ENCODE measurements at regions not wholly inside any gene's neighbourhood (a gene's known extent, or its start where the extent isn't known, plus 50 kb on each side); places are given as distances from the start of the nearest gene placed in this dataset.

DNA sequence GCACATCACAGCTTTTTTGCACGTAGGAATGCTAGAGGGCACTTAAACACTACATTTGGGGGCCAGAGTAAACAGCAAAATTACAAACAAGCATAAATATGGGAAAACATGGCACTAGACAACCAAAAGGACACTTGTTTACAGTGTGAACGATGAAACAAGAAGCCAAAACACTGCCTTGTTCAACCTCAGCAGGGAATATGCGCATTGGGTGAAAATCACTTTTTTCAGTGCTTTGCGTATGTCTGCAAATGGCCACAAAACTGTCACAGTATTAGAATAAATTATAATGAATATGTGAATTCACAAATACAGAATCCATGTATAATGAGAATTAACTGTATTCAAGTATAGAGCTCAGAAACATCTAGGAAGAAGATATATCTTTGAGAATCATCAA is 1064.0 kb upstream of the GYPC start:
- no peak overlapping the region for H3K27ac ChIP-seq (ENCODE audit: low read length in 2 of 2)
- H3K36me3 ChIP-seq (replicated peaks in 1 of 2; ENCODE audit: control extremely low read depth in 1 of 2, control insufficient read depth in 1 of 2, extremely low read depth in 1 of 2, insufficient read depth in 2 of 2, low read length in 1 of 2): no peaks in the 10 kb centered on the region
- no peak overlapping the region for H3K4me3 Mint-ChIP-seq
- no peaks in the 10 kb centered on the region for H3K27me3 ChIP-seq (replicated peaks in 1 of 4; ENCODE audit: control extremely low read depth in 1 of 4, control insufficient read depth in 3 of 4, insufficient read depth in 4 of 4, low read length in 3 of 4)
- DNase-seq (no peak), ATAC-seq (ENCODE audit: low read depth) (no peak)
- H3K4me3 ChIP-seq (ENCODE audit: control extremely low read depth in 1 of 5, extremely low read depth in 1 of 5, insufficient read depth in 1 of 5, low read depth in 2 of 5, low read length in 4 of 5): no peak overlapping the region
- intact Hi-C loops (cut with micrococcal nuclease): no loop called here
- H3K4me2 ChIP-seq (replicated peaks; ENCODE audit: low read depth, low read length, poor library complexity, severe bottlenecking): no peak overlapping the region
- H3K4me1 ChIP-seq (ENCODE audit: control insufficient read depth in 2 of 2, insufficient read depth in 2 of 2, low read length in 2 of 2): no peaks in the 10 kb centered on the region
- H3K9me3 Mint-ChIP-seq (ENCODE audit: insufficient read depth): peaks cover 2% of the 10 kb centered on the region
- TF ChIP-seq, protein P1, sequence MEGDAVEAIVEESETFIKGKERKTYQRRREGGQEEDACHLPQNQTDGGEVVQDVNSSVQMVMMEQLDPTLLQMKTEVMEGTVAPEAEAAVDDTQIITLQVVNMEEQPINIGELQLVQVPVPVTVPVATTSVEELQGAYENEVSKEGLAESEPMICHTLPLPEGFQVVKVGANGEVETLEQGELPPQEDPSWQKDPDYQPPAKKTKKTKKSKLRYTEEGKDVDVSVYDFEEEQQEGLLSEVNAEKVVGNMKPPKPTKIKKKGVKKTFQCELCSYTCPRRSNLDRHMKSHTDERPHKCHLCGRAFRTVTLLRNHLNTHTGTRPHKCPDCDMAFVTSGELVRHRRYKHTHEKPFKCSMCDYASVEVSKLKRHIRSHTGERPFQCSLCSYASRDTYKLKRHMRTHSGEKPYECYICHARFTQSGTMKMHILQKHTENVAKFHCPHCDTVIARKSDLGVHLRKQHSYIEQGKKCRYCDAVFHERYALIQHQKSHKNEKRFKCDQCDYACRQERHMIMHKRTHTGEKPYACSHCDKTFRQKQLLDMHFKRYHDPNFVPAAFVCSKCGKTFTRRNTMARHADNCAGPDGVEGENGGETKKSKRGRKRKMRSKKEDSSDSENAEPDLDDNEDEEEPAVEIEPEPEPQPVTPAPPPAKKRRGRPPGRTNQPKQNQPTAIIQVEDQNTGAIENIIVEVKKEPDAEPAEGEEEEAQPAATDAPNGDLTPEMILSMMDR (IDR thresholded peaks at IDR 0.05): no peak
- TF ChIP-seq EZH2 (IDR thresholded peaks at IDR 0.05; ENCODE audit: borderline replicate concordance, insufficient read depth, low read depth, low read length, poor library complexity, severe bottlenecking): no peak
- H2AFZ ChIP-seq (ENCODE audit: insufficient read depth, low read depth, low read length, poor library complexity, severe bottlenecking): no peak overlapping the region
- H3K79me2 ChIP-seq (ENCODE audit: control insufficient read depth, insufficient read depth, low read length): no peaks in the 10 kb centered on the region
- H3K27ac Mint-ChIP-seq: no peak overlapping the region
- no peaks in the 10 kb centered on the region for H3K4me1 Mint-ChIP-seq
- no peaks in the 10 kb centered on the region for H3K9me3 ChIP-seq (ENCODE audit: control extremely low read depth in 1 of 3, control insufficient read depth in 2 of 3, insufficient read depth in 1 of 3, low read length in 2 of 3)
- ChIA-PET CTCF (no interaction called here), POLR2A (no interaction called here)
- H3K9ac ChIP-seq (ENCODE audit: low read length): no peak overlapping the region
- WGBS (ENCODE audit: insufficient coverage): 0% methylated on average over 1 of the region's 4 CpGs
- H4K20me1 ChIP-seq (ENCODE audit: control insufficient read depth, insufficient read depth, low read length, poor library complexity, severe bottlenecking): no peaks in the 10 kb centered on the region
- H3K27me3 Mint-ChIP-seq: no peaks in the 10 kb centered on the region

DNA sequence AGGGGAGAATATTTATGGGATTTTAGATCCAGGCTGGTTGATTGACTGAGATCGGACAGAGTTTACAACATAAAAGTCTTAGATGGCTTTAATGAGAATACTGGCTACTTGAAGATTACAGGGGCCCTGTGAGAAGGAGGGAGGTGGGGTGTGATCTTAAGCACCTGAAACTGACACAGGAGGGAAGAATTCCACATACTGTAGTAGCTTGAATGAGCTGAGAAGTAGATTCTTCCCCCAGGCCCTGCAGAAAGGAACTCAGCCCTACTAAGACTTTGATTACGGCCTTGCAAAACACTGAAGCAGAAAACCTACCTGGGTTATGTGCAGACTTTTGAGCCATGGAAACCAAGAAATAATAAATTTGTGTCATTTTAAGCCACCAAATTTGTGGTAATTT is 1062.9 kb upstream of the GYPC start:
- no peak for ATAC-seq (ENCODE audit: low read depth)
- POLR2A ChIA-PET: no interaction called here
- Histone ChIP-seq H3K79me2 (ENCODE audit: control insufficient read depth, insufficient read depth, low read length) (no peaks in the 10 kb centered on the region), H3K4me1 (ENCODE audit: control insufficient read depth in 2 of 2, insufficient read depth in 2 of 2, low read length in 2 of 2) (no peaks in the 10 kb centered on the region), H3K4me2 (replicated peaks; ENCODE audit: low read depth, low read length, poor library complexity, severe bottlenecking) (no peak overlapping the region), H3K9me3 (ENCODE audit: control extremely low read depth in 1 of 3, control insufficient read depth in 2 of 3, insufficient read depth in 1 of 3, low read length in 2 of 3) (no peaks in the 10 kb centered on the region), H3K27ac (ENCODE audit: low read length in 2 of 2) (no peak overlapping the region), H3K9ac (ENCODE audit: low read length) (no peak overlapping the region), H4K20me1 (ENCODE audit: control insufficient read depth, insufficient read depth, low read length, poor library complexity, severe bottlenecking) (no peaks in the 10 kb centered on the region), H3K36me3 (replicated peaks in 1 of 2; ENCODE audit: control extremely low read depth in 1 of 2, control insufficient read depth in 1 of 2, extremely low read depth in 1 of 2, insufficient read depth in 2 of 2, low read length in 1 of 2) (no peaks in the 10 kb centered on the region), H2AFZ (ENCODE audit: insufficient read depth, low read depth, low read length, poor library complexity, severe bottlenecking) (no peak overlapping the region), H3K4me3 (ENCODE audit: control extremely low read depth in 1 of 5, extremely low read depth in 1 of 5, insufficient read depth in 1 of 5, low read depth in 2 of 5, low read length in 4 of 5) (no peak overlapping the region), H3K27me3 (replicated peaks in 1 of 4; ENCODE audit: control extremely low read depth in 1 of 4, control insufficient read depth in 3 of 4, insufficient read depth in 4 of 4, low read length in 3 of 4) (no peaks in the 10 kb centered on the region)
- 75% methylated on average over 1 of the region's 2 CpGs for WGBS (ENCODE audit: insufficient coverage)
- Mint-ChIP-seq H3K4me3 (no peak overlapping the region), H3K4me1 (no peaks in the 10 kb centered on the region), H3K27ac (no peak overlapping the region), H3K9me3 (ENCODE audit: insufficient read depth) (peaks cover 2% of the 10 kb centered on the region), H3K27me3 (no peaks in the 10 kb centered on the region)
- CTCF ChIA-PET: no interaction called here
- no peak for DNase-seq
- intact Hi-C loops (cut with micrococcal nuclease): no loop called here
- TF ChIP-seq, protein P1 (IDR thresholded peaks at IDR 0.05): no peak
- TF ChIP-seq EZH2 (IDR thresholded peaks at IDR 0.05; ENCODE audit: borderline replicate concordance, insufficient read depth, low read depth, low read length, poor library complexity, severe bottlenecking): no peak
